ENCODE measurements at regions not wholly inside any gene's neighbourhood (a gene's known extent, or its start where the extent isn't known, plus 50 kb on each side); places are given as distances from the start of the nearest gene placed in this dataset.

DNA sequence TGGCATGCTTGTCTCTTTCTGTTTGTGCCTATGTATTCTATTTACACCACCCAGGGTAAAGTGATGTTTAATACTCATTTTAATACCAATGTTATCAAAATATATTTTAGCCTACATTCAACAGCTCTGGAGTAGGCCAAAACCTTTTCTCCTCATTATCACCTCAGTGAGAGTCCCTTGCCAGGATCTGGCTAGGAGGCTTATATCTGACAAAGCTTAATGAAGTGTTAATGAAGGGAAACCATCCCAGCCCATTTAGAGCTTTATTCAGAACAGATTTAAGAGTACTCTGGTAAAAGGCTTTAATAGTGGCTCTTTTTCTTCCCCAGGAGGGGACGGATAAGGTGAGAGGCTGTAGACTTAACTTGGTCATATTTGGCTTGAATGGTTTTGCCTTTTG lies 137.6 kb downstream of the GRIN2B start:
- no peak overlapping the region for H3K4me3 ChIP-seq (ENCODE audit: low read depth, low read length)
- DNase-seq (ENCODE audit: low read depth): no peak
- no peak for TF ChIP-seq CTCF (IDR thresholded peaks at IDR 0.05; ENCODE audit: insufficient read depth, low read depth, low read length, missing control alignments)

DNA sequence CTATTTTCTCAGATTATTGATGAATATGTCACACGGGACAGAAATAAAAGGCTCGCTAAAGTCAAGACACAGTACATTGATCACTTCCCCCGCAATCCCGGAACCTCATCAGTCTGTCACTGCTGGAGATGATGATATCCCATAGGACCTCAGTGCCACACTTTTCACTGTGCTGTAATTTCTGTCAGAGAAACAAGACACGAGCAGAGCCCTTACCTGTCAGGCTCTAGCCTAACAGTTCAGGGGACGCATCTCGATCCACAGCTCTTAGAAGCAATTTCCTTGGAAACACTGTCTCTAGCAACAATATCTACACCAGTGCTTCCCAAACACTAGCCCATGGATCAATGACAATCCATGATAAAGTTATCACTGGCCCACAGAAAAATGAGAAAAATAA lies 140.0 kb downstream of the GRIN2B start:
- no peak for TF ChIP-seq CTCF (IDR thresholded peaks at IDR 0.05; ENCODE audit: insufficient read depth, low read depth, low read length, missing control alignments)

GRCh38 chr12:13839365-13840336 lies 141.8 kb downstream of the GRIN2B start:
- DNase-seq (ENCODE audit: low read depth): no peak
- no peak for TF ChIP-seq CTCF (IDR thresholded peaks at IDR 0.05; ENCODE audit: insufficient read depth, low read depth, low read length, missing control alignments)
- no peak overlapping the region for H3K4me3 ChIP-seq (ENCODE audit: low read depth, low read length)

More for the DNA sequence above, 140.0 kb downstream of the GRIN2B start:
- no peak for DNase-seq (ENCODE audit: low read depth)
- H3K4me3 ChIP-seq (ENCODE audit: low read depth, low read length): no peak overlapping the region

- DNase-seq (ENCODE audit: low read depth): no peak
- no peak overlapping the region for H3K4me3 ChIP-seq (ENCODE audit: low read depth, low read length)
- TF ChIP-seq CTCF (IDR thresholded peaks at IDR 0.05; ENCODE audit: insufficient read depth, low read depth, low read length, missing control alignments): no peak
Observed at GRCh38 chr12:13836099-13836498, 145.3 kb downstream of the GRIN2B start.

- no peak for TF ChIP-seq CTCF (IDR thresholded peaks at IDR 0.05; ENCODE audit: insufficient read depth, low read depth, low read length, missing control alignments)
- no peak overlapping the region for H3K4me3 ChIP-seq (ENCODE audit: low read depth, low read length)
- DNase-seq (ENCODE audit: low read depth): no peak
Observed at GRCh38 chr12:13835652-13836051, 145.8 kb downstream of the GRIN2B start.

DNA sequence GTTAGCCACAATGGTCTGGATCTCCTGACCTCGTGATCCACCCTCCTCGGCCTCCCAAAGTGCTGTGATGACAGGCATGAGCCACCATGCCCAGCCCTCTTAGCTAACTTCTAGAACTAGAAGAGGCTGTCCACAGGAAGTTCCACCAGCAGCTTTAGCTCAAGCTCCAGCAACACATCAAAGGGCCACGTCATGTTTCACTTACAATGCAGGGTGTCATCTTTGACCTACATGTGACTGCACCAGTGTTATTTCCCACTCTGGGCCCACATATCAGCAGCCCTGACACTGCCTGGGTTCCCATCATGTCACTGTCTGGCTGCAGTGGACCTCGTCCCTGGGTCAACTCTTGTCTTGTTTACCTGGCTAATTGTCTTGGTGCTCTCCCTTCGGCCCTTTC lies 147.2 kb downstream of the GRIN2B start:
- H3K4me3 ChIP-seq (ENCODE audit: low read depth, low read length): no peak overlapping the region
- peak; percentile 6 for DNase-seq (ENCODE audit: low read depth)
- no peak for TF ChIP-seq CTCF (IDR thresholded peaks at IDR 0.05; ENCODE audit: insufficient read depth, low read depth, low read length, missing control alignments)
